CD1c-positive myeloid dendritic cell (primary cell): ENCODE measurements at regions not wholly inside any gene's neighbourhood (a gene's known extent, or its start where the extent isn't known, plus 50 kb on each side); places are given as distances from the start of the nearest gene placed in this dataset.
A peak's percentile ranks its signal among the peaks of the same experiment; 100 is the strongest.
"Not testable (repeated sequence)": the region's sequence is repeated elsewhere in the genome, so short reads cannot be mapped to it uniquely, and the experiment has no call there.

Experiments used
- DNase-seq: peaks from one replicate; pipeline ENCODE4 v3.0.0-alpha.2; 2016; ENCODE audit errors: extremely low spot score

GRCh38 chr10:114872519-114873087 lies 51.0 kb downstream of the FHIP2A start:
- DNase-seq, result no peak

- peak; percentile 73 for DNase-seq
Observed at GRCh38 chr10:114874827-114875411, 53.3 kb downstream of the FHIP2A start.

- not testable (repeated sequence) for DNase-seq
Observed at GRCh38 chr10:114875590-114876081, 54.1 kb downstream of the FHIP2A start.

GRCh38 chr10:114876169-114876568 lies 54.6 kb downstream of the FHIP2A start:
- DNase-seq, result no peak

GRCh38 chr10:114876602-114877300 lies 55.2 kb downstream of the FHIP2A start:
- peak; percentile 20 for DNase-seq

- DNase-seq, result no peak
Observed at GRCh38 chr10:114877301-114877644, 55.7 kb downstream of the FHIP2A start.

GRCh38 chr10:114879093-114879492 lies 57.5 kb downstream of the FHIP2A start:
- DNase-seq, result no peak

- DNase-seq, result peak; percentile 21
Observed at GRCh38 chr10:114879541-114880158, 58.1 kb downstream of the FHIP2A start.

- no peak for DNase-seq
Observed at GRCh38 chr10:114881417-114881816, 56.6 kb upstream of the TRUB1 start.

GRCh38 chr10:114881901-114882300 lies 56.1 kb upstream of the TRUB1 start:
- DNase-seq, result no peak

GRCh38 chr10:114885443-114885842 lies 52.6 kb upstream of the TRUB1 start:
- no peak for DNase-seq
